H1 (cell line): ENCODE measurements at regions not wholly inside any gene's neighbourhood (a gene's known extent, or its start where the extent isn't known, plus 50 kb on each side); places are given as distances from the start of the nearest gene placed in this dataset.

ENCODE experiments used
- CTCF ChIA-PET: fragments of 300-600 bp; sonication (Branson Sonifier 250); formaldehyde crosslinking; loops from one replicate; lab custom pipeline; 2021; ENCODE audit not compliant: partially characterized antibody; lab: Charles Lee
- POLR2A ChIA-PET: fragments of 300-600 bp; sonication (Branson Sonifier 250); formaldehyde crosslinking; loops from one replicate; lab custom pipeline; 2021; ENCODE audit warnings: inconsistent platforms; ENCODE audit not compliant: partially characterized antibody; lab: Charles Lee
- DNase-seq, 2 experiments: peaks; one replicate each; pipeline versions ENCODE4 v3.0.0 to v3.0.0-alpha.2; 2010 to 2022; ENCODE audit warnings: low spot score in 2 of 2, low read depth in 1 of 2, mixed read lengths in 1 of 2
- FAIRE-seq: peaks from 2 replicates; lab custom pipeline; 2011; peaks lifted over from hg19 to GRCh38; lab: Jason Lieb, UNC
- H2AFZ ChIP-seq: 2 replicates; pipeline ENCODE4 v1.8.1; 2012; ENCODE audit warnings: low read length, inconsistent platforms
- H2AK5ac ChIP-seq: 2 replicates; pipeline ENCODE4 v1.6.1; 2013; ENCODE audit warnings: low read depth, low read length
- H2BK120ac ChIP-seq: replicated peaks from 2 replicates; pipeline ENCODE3; 2013; ENCODE audit warnings: low read depth, low read length, inconsistent platforms
- H2BK12ac ChIP-seq: 2 replicates; pipeline ENCODE4 v1.6.1; 2013; ENCODE audit warnings: low read depth, low read length
- H2BK15ac ChIP-seq: 2 replicates; pipeline ENCODE4 v1.6.1; 2013; ENCODE audit warnings: low read length
- H2BK20ac ChIP-seq: 2 replicates; pipeline ENCODE4 v1.6.1; 2013; ENCODE audit warnings: low read length
- H2BK5ac ChIP-seq: 2 replicates; pipeline ENCODE4 v1.6.1; 2013; ENCODE audit warnings: low read depth, low read length
- H3K14ac ChIP-seq: 2 replicates; pipeline ENCODE4 v1.6.1; 2013; ENCODE audit warnings: inconsistent platforms; ENCODE audit not compliant: insufficient read length
- H3K18ac ChIP-seq: 2 replicates; pipeline ENCODE4 v1.6.1; 2013; ENCODE audit warnings: low read length; ENCODE audit errors: extremely low read depth
- H3K23ac ChIP-seq: 2 replicates; pipeline ENCODE4 v1.6.1; 2013; ENCODE audit warnings: inconsistent platforms; ENCODE audit not compliant: insufficient read length
- H3K23me2 ChIP-seq: 2 replicates; pipeline ENCODE4 v1.6.1; 2013; ENCODE audit warnings: low read depth, low read length
- H3K27ac ChIP-seq: 2 replicates; pipeline ENCODE4 v1.6.1; 2011; ENCODE audit warnings: low read depth, low read length, inconsistent platforms
- H3K27me3 ChIP-seq, 4 experiments: replicated peaks in 1 of 4; 1 replicate in 1 of 4; 2 replicates in 3 of 4; pipeline versions ENCODE4 v1.6.1 to v1.8.1; 2011 to 2013; ENCODE audit warnings: low read length in 3 of 4, mild to moderate bottlenecking in 3 of 4, inconsistent platforms in 2 of 4, mixed read lengths in 2 of 4, moderate library complexity in 1 of 4; ENCODE audit not compliant: control insufficient read depth in 3 of 4, insufficient read depth in 3 of 4; ENCODE audit errors: extremely low read depth in 1 of 4
- H3K36me3 ChIP-seq, 4 experiments: 2 replicates each; pipeline versions ENCODE4 v1.6.1 to v1.8.1; 2011 to 2013; ENCODE audit warnings: mild to moderate bottlenecking in 4 of 4, low read length in 3 of 4, moderate library complexity in 2 of 4, control low read depth in 1 of 4, inconsistent platforms in 1 of 4; ENCODE audit not compliant: insufficient read depth in 4 of 4, control insufficient read depth in 2 of 4
- H3K4ac ChIP-seq: replicated peaks from 2 replicates; pipeline ENCODE3; 2013; ENCODE audit warnings: low read length, low read depth, mixed read lengths, inconsistent platforms; ENCODE audit not compliant: insufficient read length
- H3K4me1 ChIP-seq, 4 experiments: replicated peaks in 1 of 4; 1 replicate in 1 of 4; 2 replicates in 3 of 4; pipeline versions ENCODE4 v1.6.1 to v1.8.1; 2011 to 2013; ENCODE audit warnings: low read length in 3 of 4, inconsistent platforms in 2 of 4, mixed read lengths in 1 of 4; ENCODE audit not compliant: insufficient read depth in 4 of 4, control insufficient read depth in 3 of 4
- H3K4me2 ChIP-seq, 2 experiments: 2 replicates each; pipeline versions ENCODE4 v1.6.1 to v1.8.1; 2011 to 2013; ENCODE audit warnings: low read depth in 2 of 2, low read length in 2 of 2, control low read depth in 1 of 2, inconsistent platforms in 1 of 2, mild to moderate bottlenecking in 1 of 2; ENCODE audit not compliant: insufficient read depth in 1 of 2
- H3K4me3 ChIP-seq, 4 experiments: fragments of 200-600, 300-600 bp in 1 of 4; sonication (generic), shearing (Covaris generic), sonication (Bioruptor Twin) in 1 of 4; 2 replicates each; pipeline versions ENCODE4 v1.5.1 to v1.8.1; 2011 to 2016; ENCODE audit warnings: low read length in 4 of 4, low read depth in 3 of 4, control low read depth in 2 of 4, inconsistent platforms in 2 of 4, mild to moderate bottlenecking in 2 of 4, mixed read lengths in 1 of 4, moderate library complexity in 1 of 4; ENCODE audit not compliant: insufficient read depth in 2 of 4; ENCODE audit errors: extremely low read depth in 1 of 4
- H3K56ac ChIP-seq: replicated peaks from 2 replicates; pipeline ENCODE3; 2013; ENCODE audit warnings: low read depth, mild to moderate bottlenecking, mixed read lengths, low read length, inconsistent platforms; ENCODE audit not compliant: insufficient read length
- H3K79me1 ChIP-seq: 2 replicates; pipeline ENCODE4 v1.6.1; 2013; ENCODE audit warnings: low read depth, low read length, control low read depth
- H3K79me2 ChIP-seq, 2 experiments: 2 replicates each; pipeline versions ENCODE4 v1.6.1 to v1.8.1; 2012 to 2013; ENCODE audit warnings: low read length in 2 of 2, mild to moderate bottlenecking in 2 of 2, inconsistent platforms in 1 of 2; ENCODE audit not compliant: insufficient read depth in 2 of 2, control insufficient read depth in 1 of 2
- H3K9ac ChIP-seq, 4 experiments: replicated peaks in 1 of 4; 1 replicate in 1 of 4; 2 replicates in 3 of 4; pipeline versions ENCODE4 v1.6.1 to v1.8.1; 2011 to 2013; ENCODE audit warnings: low read depth in 3 of 4, low read length in 3 of 4, control low read depth in 2 of 4, mild to moderate bottlenecking in 2 of 4, moderate library complexity in 2 of 4, inconsistent platforms in 1 of 4; ENCODE audit errors: extremely low read depth in 1 of 4
- H3K9me3 ChIP-seq, 2 experiments: 2 replicates each; pipeline versions ENCODE4 v1.6.1 to v1.8.1; 2012 to 2013; ENCODE audit warnings: mild to moderate bottlenecking in 2 of 2, moderate library complexity in 2 of 2, control low read depth in 1 of 2, inconsistent platforms in 1 of 2, low read depth in 1 of 2, low read length in 1 of 2, mixed read lengths in 1 of 2; ENCODE audit not compliant: insufficient read depth in 2 of 2
- H4K20me1 ChIP-seq, 2 experiments: replicated peaks in 1 of 2; 2 replicates each; pipeline versions ENCODE3 to v1.8.1; 2011 to 2013; ENCODE audit warnings: inconsistent platforms in 2 of 2, low read length in 2 of 2, mild to moderate bottlenecking in 1 of 2; ENCODE audit not compliant: insufficient read depth in 2 of 2, control insufficient read depth in 1 of 2
- H4K5ac ChIP-seq: 2 replicates; pipeline ENCODE4 v1.6.1; 2013; ENCODE audit warnings: low read length, low read depth, mixed read lengths, inconsistent platforms; ENCODE audit not compliant: insufficient read length
- H4K8ac ChIP-seq: 2 replicates; pipeline ENCODE4 v1.8.0; 2013; ENCODE audit warnings: mild to moderate bottlenecking, moderate library complexity, low read length, inconsistent platforms; ENCODE audit not compliant: insufficient read depth; ENCODE audit errors: extremely low read depth
- H4K91ac ChIP-seq: replicated peaks from 2 replicates; pipeline ENCODE3; 2013; ENCODE audit warnings: low read length, mixed read lengths, inconsistent platforms; ENCODE audit not compliant: insufficient read length
- CBX8 ChIP-seq: fragments of 300-800, 300-1000 bp; sonication (generic); IDR thresholded peaks from 2 replicates; pipeline ENCODE4 v1.7.1; 2016; ENCODE audit warnings: low read depth, low read length, borderline replicate concordance
- CEBPB ChIP-seq: IDR thresholded peaks from 2 replicates; pipeline ENCODE4 v1.6.1; 2012; ENCODE audit warnings: low read depth, low read length
- CHD1 ChIP-seq: IDR thresholded peaks from 2 replicates; pipeline ENCODE4 v1.6.1; 2012; ENCODE audit warnings: low read depth, low read length, improper control_type of control experiment
- GABPA ChIP-seq: IDR thresholded peaks from 2 replicates; pipeline ENCODE4 v1.6.1; 2011; ENCODE audit warnings: mild to moderate bottlenecking, low read length, moderate library complexity, borderline replicate concordance; ENCODE audit not compliant: insufficient read depth
- KDM1A ChIP-seq: fragments of 200-600, 300-600 bp; sonication (generic); IDR thresholded peaks from 2 replicates; pipeline ENCODE4 v1.7.1; 2016; ENCODE audit warnings: mild to moderate bottlenecking, low read length, borderline replicate concordance
- NANOG ChIP-seq: IDR thresholded peaks from 2 replicates; pipeline ENCODE4 v1.6.1; 2011; ENCODE audit warnings: low read length, low read depth, mild to moderate bottlenecking, inconsistent platforms; ENCODE audit not compliant: insufficient read depth, poor library complexity, severe bottlenecking
- RXRA ChIP-seq: IDR thresholded peaks from 2 replicates; pipeline ENCODE4 v1.6.1; 2011; ENCODE audit warnings: low read depth, mild to moderate bottlenecking, low read length, moderate library complexity; ENCODE audit not compliant: insufficient read depth
- SIN3A ChIP-seq, 2 experiments: IDR thresholded peaks in 1 of 2; conservative IDR thresholded peaks in 1 of 2; 2 replicates each; pipeline ENCODE4 v1.6.1; 2011 to 2012; ENCODE audit warnings: low read length in 2 of 2, improper control_type of control experiment in 1 of 2, low read depth in 1 of 2, mild to moderate bottlenecking in 1 of 2
- WGBS, 2 experiments: shearing (Covaris generic) in 1 of 2; methylation state at CpG; one replicate each; pipeline versions ENCODE4 v1.1.6 to v1.1.7; 2013 to 2015; ENCODE audit warnings: low lambda C conversion rate in 2 of 2, mixed read lengths in 2 of 2, inconsistent platforms in 1 of 2, low coverage in 1 of 2, missing lambda C conversion rate in 1 of 2; ENCODE audit not compliant: insufficient replicate concordance in 2 of 2, insufficient coverage in 1 of 2, insufficient read length in 1 of 2; ENCODE audit errors: extremely low coverage in 1 of 2, missing lambda C conversion rate in 1 of 2; 5-methylcytosine and 5-hydroxymethylcytosine counted together
- TF ChIP-seq, protein P1 (sequence below): IDR thresholded peaks from 2 replicates; pipeline ENCODE4 v1.6.1; 2011; ENCODE audit warnings: low read length, improper control_type of control experiment

- CTCF ChIA-PET: interaction anchor here (0.6 to 1.1 kb wide), 3 partner anchors 11 to 870 kb away, joined by 3 to 6 read pairs (median 4); no protein-coding TSS in a partner anchor
- Histone ChIP-seq H2BK15ac (no peak overlapping the region), H3K18ac (no peak overlapping the region), H2AK5ac (no peak overlapping the region), H3K23me2 (no peaks in the 10 kb centered on the region), H3K27me3 (no peaks in the 10 kb centered on the region), H3K9ac (no peak overlapping the region), H2BK120ac (no peak overlapping the region), H2BK5ac (no peak overlapping the region), H3K4ac (no peak overlapping the region), H2BK12ac (no peak overlapping the region), H3K4me1 (no peaks in the 10 kb centered on the region), H3K9me3 (peaks cover 9 to 10% of the 10 kb centered on the region in 2 experiments; a peak in 3 of 4 replicates), H3K56ac (no peak overlapping the region), H3K14ac (no peak overlapping the region), H3K79me1 (no peaks in the 10 kb centered on the region), H2AFZ (no peak overlapping the region), H3K4me3 (no peak overlapping the region), H4K5ac (no peak overlapping the region), H4K8ac (no peak overlapping the region), H3K23ac (no peak overlapping the region), H2BK20ac (no peak overlapping the region), H3K27ac (no peak overlapping the region), H4K20me1 (no peaks in the 10 kb centered on the region), H3K36me3 (no peaks in the 10 kb centered on the region), H4K91ac (no peak overlapping the region), H3K4me2 (no peak overlapping the region), H3K79me2 (no peaks in the 10 kb centered on the region)
- DNase-seq (no peak), FAIRE-seq (no peak)
- 93% methylated on average over 1 of the region's 1 CpG; no CpG with 5 or more reads in 1 of the 2 experiments for WGBS, 2 experiments
- POLR2A ChIA-PET: no interaction called here
- TF ChIP-seq SIN3A (conservative IDR thresholded peaks at IDR 0.05 in 1 of 2, IDR thresholded peaks at IDR 0.05 in 1 of 2; ENCODE audit: low read depth in 1 of 2, low read length in 2 of 2): no peak
- TF ChIP-seq NANOG: no peak
- TF ChIP-seq CBX8: no peak
- no peak for TF ChIP-seq RXRA
- no peak for TF ChIP-seq GABPA
- TF ChIP-seq CEBPB: no peak
- TF ChIP-seq KDM1A: no peak
- no peak for TF ChIP-seq CHD1
- TF ChIP-seq, protein P1, sequence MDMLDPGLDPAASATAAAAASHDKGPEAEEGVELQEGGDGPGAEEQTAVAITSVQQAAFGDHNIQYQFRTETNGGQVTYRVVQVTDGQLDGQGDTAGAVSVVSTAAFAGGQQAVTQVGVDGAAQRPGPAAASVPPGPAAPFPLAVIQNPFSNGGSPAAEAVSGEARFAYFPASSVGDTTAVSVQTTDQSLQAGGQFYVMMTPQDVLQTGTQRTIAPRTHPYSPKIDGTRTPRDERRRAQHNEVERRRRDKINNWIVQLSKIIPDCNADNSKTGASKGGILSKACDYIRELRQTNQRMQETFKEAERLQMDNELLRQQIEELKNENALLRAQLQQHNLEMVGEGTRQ: no peak
Measured at GRCh38 chr16:54526916-54527315, 240.3 kb upstream of the IRX3 start.
